ENCODE measurements at regions not wholly inside any gene's neighbourhood (a gene's known extent, or its start where the extent isn't known, plus 50 kb on each side); places are given as distances from the start of the nearest gene placed in this dataset.

GRCh38 chr11:104531894-104532293, 366.4 kb downstream of the CASP12 start:
- Histone ChIP-seq H3K4me3 (no peak overlapping the region), H3K4me1 (ENCODE audit: control insufficient read depth in 1 of 2, low read depth in 2 of 2) (no peaks in the 10 kb centered on the region), H3K9me3 (no peaks in the 10 kb centered on the region), H3K27ac (no peak overlapping the region), H3K27me3 (replicated peaks; ENCODE audit: insufficient read depth) (no peaks in the 10 kb centered on the region), H3K36me3 (no peaks in the 10 kb centered on the region)
- no peak for ATAC-seq (ENCODE audit: insufficient number of reproducible peaks, low FRiP score, low read depth)
- no peak for TF ChIP-seq CTCF (IDR thresholded peaks at IDR 0.05)
- DNase-seq (ENCODE audit: low spot score), result no peak

- H3K4me3 ChIP-seq, result no peak overlapping the region
- TF ChIP-seq CTCF (IDR thresholded peaks at IDR 0.05), result no peak
- no peaks in the 10 kb centered on the region for H3K27me3 ChIP-seq (replicated peaks; ENCODE audit: insufficient read depth)
- no peak for ATAC-seq (ENCODE audit: insufficient number of reproducible peaks, low FRiP score, low read depth)
- DNase-seq (ENCODE audit: low spot score), result no peak
- H3K36me3 ChIP-seq, result no peaks in the 10 kb centered on the region
- H3K9me3 ChIP-seq, result no peaks in the 10 kb centered on the region
- no peaks in the 10 kb centered on the region for H3K4me1 ChIP-seq (ENCODE audit: control insufficient read depth in 1 of 2, low read depth in 2 of 2)
- no peak overlapping the region for H3K27ac ChIP-seq
These were observed 367.1 kb upstream of the PDGFD start for GRCh38 chr11:104531075-104531474.

- DNase-seq (ENCODE audit: low spot score) (no peak), ATAC-seq (ENCODE audit: insufficient number of reproducible peaks, low FRiP score, low read depth) (no peak)
- no peak overlapping the region for H3K4me3 ChIP-seq
- no peak overlapping the region for H3K27ac ChIP-seq
- no peaks in the 10 kb centered on the region for H3K9me3 ChIP-seq
- H3K4me1 ChIP-seq (ENCODE audit: control insufficient read depth in 1 of 2, low read depth in 2 of 2), result no peaks in the 10 kb centered on the region
- H3K36me3 ChIP-seq, result no peaks in the 10 kb centered on the region
- no peak for TF ChIP-seq CTCF (IDR thresholded peaks at IDR 0.05)
- H3K27me3 ChIP-seq (replicated peaks; ENCODE audit: insufficient read depth), result no peaks in the 10 kb centered on the region
These were observed 366.0 kb upstream of the PDGFD start for GRCh38 chr11:104529906-104530305.

- Histone ChIP-seq H3K4me1 (ENCODE audit: control insufficient read depth in 1 of 2, low read depth in 2 of 2) (no peaks in the 10 kb centered on the region), H3K27me3 (replicated peaks; ENCODE audit: insufficient read depth) (no peaks in the 10 kb centered on the region), H3K4me3 (no peak overlapping the region), H3K9me3 (no peaks in the 10 kb centered on the region), H3K36me3 (no peaks in the 10 kb centered on the region), H3K27ac (no peak overlapping the region)
- ATAC-seq (ENCODE audit: insufficient number of reproducible peaks, low FRiP score, low read depth) (no peak), DNase-seq (ENCODE audit: low spot score) (no peak)
- no peak for TF ChIP-seq CTCF (IDR thresholded peaks at IDR 0.05)
These were observed 365.3 kb upstream of the PDGFD start for GRCh38 chr11:104529213-104529612.

- Histone ChIP-seq H3K4me3 (no peak overlapping the region), H3K36me3 (no peaks in the 10 kb centered on the region), H3K27ac (no peak overlapping the region), H3K4me1 (ENCODE audit: control insufficient read depth in 1 of 2, low read depth in 2 of 2) (no peaks in the 10 kb centered on the region), H3K9me3 (no peaks in the 10 kb centered on the region), H3K27me3 (replicated peaks; ENCODE audit: insufficient read depth) (no peaks in the 10 kb centered on the region)
- ATAC-seq (ENCODE audit: insufficient number of reproducible peaks, low FRiP score, low read depth) (no peak), DNase-seq (ENCODE audit: low spot score) (no peak)
- TF ChIP-seq CTCF (IDR thresholded peaks at IDR 0.05), result no peak
These were observed 362.1 kb upstream of the PDGFD start for GRCh38 chr11:104526006-104526405.
